AG04450 (cell line): ENCODE measurements at regions not wholly inside any gene's neighbourhood (a gene's known extent, or its start where the extent isn't known, plus 50 kb on each side); places are given as distances from the start of the nearest gene placed in this dataset.

Source experiments
- CTCF ChIA-PET: fragments of 300-600, 350-600 bp; formaldehyde crosslinking; extraction: SDS; loops from one replicate; lab custom pipeline; 2022; ENCODE audit warnings: antibody characterized with exemption, inconsistent platforms; lab: Charles Lee
- POLR2A ChIA-PET: fragments of 350-600 bp; formaldehyde crosslinking; extraction: SDS; loops from one replicate; lab custom pipeline; 2021; ENCODE audit warnings: antibody characterized with exemption, inconsistent platforms; lab: Yijun Ruan, JAX
- DNase-seq: peaks from one replicate; pipeline ENCODE4 v3.0.0-alpha.2; 2011; ENCODE audit warnings: low read depth, low spot score
- H3K27ac ChIP-seq: one replicate; pipeline ENCODE4 v1.5.1; 2012; ENCODE audit warnings: low read depth, low read length, control low read depth
- H3K27me3 ChIP-seq: one replicate; pipeline ENCODE4 v1.6.0; 2012; ENCODE audit warnings: low read length; ENCODE audit not compliant: control insufficient read depth, insufficient read depth
- H3K4me3 ChIP-seq: 2 replicates; pipeline ENCODE4 v1.5.1; 2011; ENCODE audit warnings: mild to moderate bottlenecking, low read depth, low read length, control low read depth
- H3K9me3 ChIP-seq: 2 replicates; pipeline ENCODE4 v1.5.1; 2012; ENCODE audit warnings: low read length; ENCODE audit not compliant: control insufficient read depth, insufficient read depth
- CTCF ChIP-seq: IDR thresholded peaks from 2 replicates; pipeline ENCODE4 v1.5.1; 2011; ENCODE audit warnings: low read depth, low read length, control low read depth, inconsistent platforms

GRCh38 chr13:78177306-78177705 lies 258.7 kb upstream of the EDNRB start:
- POLR2A ChIA-PET: no interaction called here
- no peak for TF ChIP-seq CTCF
- Histone ChIP-seq H3K4me3 (no peak overlapping the region), H3K9me3 (no peaks in the 10 kb centered on the region), H3K27me3 (no peaks in the 10 kb centered on the region), H3K27ac (no peak overlapping the region)
- CTCF ChIA-PET: interaction anchor here (0.7 kb wide), 1 partner anchor 28 kb away, joined by 3 read pairs; no protein-coding TSS in a partner anchor
- no peak for DNase-seq

- Histone ChIP-seq H3K9me3 (no peaks in the 10 kb centered on the region), H3K27ac (no peak overlapping the region), H3K4me3 (no peak overlapping the region), H3K27me3 (no peaks in the 10 kb centered on the region)
- TF ChIP-seq CTCF: no peak
- DNase-seq: no peak
- CTCF ChIA-PET: no interaction called here
- POLR2A ChIA-PET: no interaction called here
Measured at GRCh38 chr13:78176880-78177279, 258.2 kb upstream of the EDNRB start.

- Histone ChIP-seq H3K4me3 (no peak overlapping the region), H3K9me3 (peaks cover 16% of the 10 kb centered on the region), H3K27me3 (no peaks in the 10 kb centered on the region), H3K27ac (no peak overlapping the region)
- CTCF ChIA-PET: no interaction called here
- TF ChIP-seq CTCF: no peak
- POLR2A ChIA-PET: no interaction called here
- no peak for DNase-seq
Measured at GRCh38 chr13:78169386-78169785, 250.8 kb upstream of the EDNRB start.

DNA sequence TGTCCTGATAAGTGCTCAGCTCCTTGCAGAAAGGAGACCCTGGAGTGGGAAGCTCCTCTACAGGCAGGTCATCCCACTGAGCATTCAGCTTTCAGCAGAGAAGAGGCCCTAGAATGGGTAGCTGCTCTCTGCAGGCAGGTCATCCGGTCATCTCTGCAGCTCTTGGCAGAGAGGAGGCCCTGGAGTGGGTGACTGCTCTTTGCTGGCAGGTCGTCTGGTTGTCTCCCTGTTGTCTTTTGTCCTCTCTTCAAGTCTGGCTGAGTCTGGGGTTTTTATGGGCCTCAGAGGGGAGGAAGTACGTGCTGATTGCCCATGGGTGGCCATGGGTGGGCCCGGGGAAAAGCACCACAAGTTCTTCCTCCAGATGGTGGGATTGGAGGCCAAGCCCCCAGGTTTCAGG lies 250.3 kb upstream of the EDNRB start:
- no peak for TF ChIP-seq CTCF
- no peak overlapping the region for H3K27ac ChIP-seq
- ChIA-PET CTCF (interaction anchor here (1.3 kb wide), 1 partner anchor 30 kb away, joined by 5 read pairs; no protein-coding TSS in a partner anchor), POLR2A (no interaction called here)
- no peak for DNase-seq
- H3K9me3 ChIP-seq: peaks cover 16% of the 10 kb centered on the region
- no peak overlapping the region for H3K4me3 ChIP-seq
- no peaks in the 10 kb centered on the region for H3K27me3 ChIP-seq

- no peak for DNase-seq
- no peak for TF ChIP-seq CTCF
Measured at GRCh38 chr13:78161266-78161665, 242.6 kb upstream of the EDNRB start.

More at GRCh38 chr13:78161266-78161665, 242.6 kb upstream of the EDNRB start:
- H3K27me3 ChIP-seq: no peaks in the 10 kb centered on the region
- POLR2A ChIA-PET: no interaction called here
- no peak overlapping the region for H3K4me3 ChIP-seq
- H3K9me3 ChIP-seq: no peaks in the 10 kb centered on the region
- H3K27ac ChIP-seq: no peak overlapping the region
- CTCF ChIA-PET: no interaction called here
